PC-3 (cell line): ENCODE measurements at regions not wholly inside any gene's neighbourhood (a gene's known extent, or its start where the extent isn't known, plus 50 kb on each side); places are given as distances from the start of the nearest gene placed in this dataset.

Experiments
- CTCF ChIP-seq: fragments of 300-600 bp; sonication (generic); conservative IDR thresholded peaks from 2 replicates; pipeline ENCODE4 v1.5.1; 2017; ENCODE audit warnings: antibody characterized with exemption, low read depth, mild to moderate bottlenecking, low read length
- EZH2 ChIP-seq: fragments of 300-600 bp; sonication (generic); IDR thresholded peaks from one replicate; pipeline ENCODE4 v1.6.1; 2017; ENCODE audit warnings: antibody characterized with exemption, mild to moderate bottlenecking, low read length; ENCODE audit not compliant: unreplicated experiment
- EZH2phosphoT487 ChIP-seq: fragments of 300-600 bp; sonication (generic); IDR thresholded peaks from 2 replicates; pipeline ENCODE4 v1.6.1; 2018; ENCODE audit warnings: mild to moderate bottlenecking, antibody characterized with exemption, low read length, borderline replicate concordance

DNA sequence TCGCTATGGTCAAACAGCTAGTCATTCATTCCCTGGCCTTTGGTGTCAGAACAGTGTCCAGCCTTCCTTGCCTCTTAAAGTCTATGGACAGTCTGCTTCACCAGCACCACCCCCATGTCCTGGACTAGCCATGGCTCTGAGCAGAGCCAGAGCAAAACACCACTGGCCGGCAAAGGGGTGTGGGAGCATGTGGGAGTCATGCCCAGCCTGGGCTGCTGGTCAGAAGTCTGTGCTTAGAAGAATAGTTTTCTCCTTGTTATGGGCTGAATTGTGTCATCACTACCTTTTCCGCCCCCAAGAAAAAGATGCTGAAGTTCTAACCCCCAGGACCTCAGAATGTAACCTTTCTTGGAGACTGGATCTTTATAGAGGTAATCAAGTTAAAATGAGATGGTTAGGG lies 132.9 kb upstream of the LPP start:
- TF ChIP-seq EZH2 (no peak), CTCF (no peak), EZH2phosphoT487 (no peak)
